ENCODE measurements at regions not wholly inside any gene's neighbourhood (a gene's known extent, or its start where the extent isn't known, plus 50 kb on each side); places are given as distances from the start of the nearest gene placed in this dataset.

DNA sequence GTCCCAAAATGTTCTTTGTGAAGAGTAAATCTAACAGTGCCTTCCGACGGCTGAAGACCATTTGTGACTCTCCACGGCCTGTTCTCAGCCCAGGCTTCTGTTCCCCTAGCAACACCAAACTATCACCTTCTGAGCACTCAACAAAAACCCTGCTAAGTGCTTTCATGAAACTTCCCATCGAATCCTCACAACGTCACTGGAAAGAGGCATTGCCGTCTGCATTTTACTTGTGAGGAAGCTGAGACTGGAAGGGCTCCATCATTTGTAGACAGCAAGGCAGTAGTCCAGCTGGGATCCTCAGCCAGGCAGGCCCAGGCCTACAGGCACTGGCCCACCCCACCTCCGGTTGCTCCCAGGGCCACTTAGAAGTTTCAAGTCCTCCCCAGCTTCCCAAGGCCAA lies 97.8 kb upstream of the POU3F3 start:
- TF ChIP-seq, protein P1, sequence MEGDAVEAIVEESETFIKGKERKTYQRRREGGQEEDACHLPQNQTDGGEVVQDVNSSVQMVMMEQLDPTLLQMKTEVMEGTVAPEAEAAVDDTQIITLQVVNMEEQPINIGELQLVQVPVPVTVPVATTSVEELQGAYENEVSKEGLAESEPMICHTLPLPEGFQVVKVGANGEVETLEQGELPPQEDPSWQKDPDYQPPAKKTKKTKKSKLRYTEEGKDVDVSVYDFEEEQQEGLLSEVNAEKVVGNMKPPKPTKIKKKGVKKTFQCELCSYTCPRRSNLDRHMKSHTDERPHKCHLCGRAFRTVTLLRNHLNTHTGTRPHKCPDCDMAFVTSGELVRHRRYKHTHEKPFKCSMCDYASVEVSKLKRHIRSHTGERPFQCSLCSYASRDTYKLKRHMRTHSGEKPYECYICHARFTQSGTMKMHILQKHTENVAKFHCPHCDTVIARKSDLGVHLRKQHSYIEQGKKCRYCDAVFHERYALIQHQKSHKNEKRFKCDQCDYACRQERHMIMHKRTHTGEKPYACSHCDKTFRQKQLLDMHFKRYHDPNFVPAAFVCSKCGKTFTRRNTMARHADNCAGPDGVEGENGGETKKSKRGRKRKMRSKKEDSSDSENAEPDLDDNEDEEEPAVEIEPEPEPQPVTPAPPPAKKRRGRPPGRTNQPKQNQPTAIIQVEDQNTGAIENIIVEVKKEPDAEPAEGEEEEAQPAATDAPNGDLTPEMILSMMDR (conservative IDR thresholded peaks at IDR 0.05 in 1 of 2, IDR thresholded peaks at IDR 0.05 in 1 of 2; ENCODE audit: low read depth in 1 of 2, low read length in 2 of 2): no peak
- TF ChIP-seq EZH2 (IDR thresholded peaks at IDR 0.05; ENCODE audit: low read length, missing control alignments): no peak

All from fibroblast of lung (primary cell).